ENCODE measurements at regions not wholly inside any gene's neighbourhood (a gene's known extent, or its start where the extent isn't known, plus 50 kb on each side); places are given as distances from the start of the nearest gene placed in this dataset.

DNA sequence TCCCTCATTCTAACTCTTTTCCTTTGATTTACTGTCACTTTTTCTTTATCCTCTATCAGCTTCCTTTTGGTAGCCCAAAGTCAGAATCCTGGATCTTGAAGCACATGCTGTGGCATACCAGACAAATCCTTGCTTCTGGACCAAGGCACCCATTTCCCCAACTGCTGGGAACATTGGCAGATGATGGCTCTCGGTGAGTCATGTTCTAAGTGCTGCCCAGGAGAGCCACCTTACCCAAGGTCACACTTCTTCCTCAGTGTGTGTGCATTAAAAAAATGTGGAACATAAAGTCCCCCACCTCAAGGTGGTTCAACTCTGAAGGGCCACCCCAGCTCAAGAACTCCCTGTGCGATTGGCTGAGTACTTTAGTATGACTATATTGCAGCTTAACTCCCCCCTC lies 141.4 kb upstream of the PUM3 start:
- no peak overlapping the region for H3K27ac ChIP-seq (ENCODE audit: low read depth in 2 of 2, low read length in 1 of 2)
- no peak overlapping the region for H2AFZ ChIP-seq (ENCODE audit: low read depth)
- CTCF ChIA-PET: no interaction called here
- no peak overlapping the region for H3K9ac ChIP-seq
- H3K4me1 ChIP-seq (ENCODE audit: control insufficient read depth in 1 of 2, insufficient read depth in 2 of 2, low read depth in 1 of 2, low read length in 1 of 2): no peaks in the 10 kb centered on the region
- DNase-seq: no peak
- no peaks in the 10 kb centered on the region for H3K36me3 ChIP-seq (replicated peaks in 1 of 2; ENCODE audit: control insufficient read depth in 1 of 2, insufficient read depth in 2 of 2, low read length in 1 of 2)
- no peaks in the 10 kb centered on the region for H4K20me1 ChIP-seq (ENCODE audit: insufficient read depth)
- H3K4me3 ChIP-seq (ENCODE audit: low read depth in 2 of 2, low read length in 1 of 2): no peak overlapping the region
- no peak overlapping the region for H3K4me2 ChIP-seq
- TF ChIP-seq RXRA (IDR thresholded peaks at IDR 0.05; ENCODE audit: borderline replicate concordance, low read depth) (no peak), PBX3 (IDR thresholded peaks at IDR 0.05) (no peak), TCF12 (IDR thresholded peaks at IDR 0.05) (no peak), SMC3 (IDR thresholded peaks at IDR 0.05; ENCODE audit: low read depth, low read length) (no peak), SIN3A (IDR thresholded peaks at IDR 0.05; ENCODE audit: borderline replicate concordance, low read depth, low read length) (no peak), EP300 (IDR thresholded peaks at IDR 0.05; ENCODE audit: borderline replicate concordance in 1 of 2, low read depth in 1 of 2, low read length in 1 of 2) (no peak), MEF2A (IDR thresholded peaks at IDR 0.05; ENCODE audit: borderline replicate concordance, low read depth) (no peak), POLR2AphosphoS5 (IDR thresholded peaks at IDR 0.05; ENCODE audit: low read depth, low read length) (no peak), REST (IDR thresholded peaks at IDR 0.05; ENCODE audit: low read depth, low read length) (no peak)
- TF ChIP-seq, protein P1, sequence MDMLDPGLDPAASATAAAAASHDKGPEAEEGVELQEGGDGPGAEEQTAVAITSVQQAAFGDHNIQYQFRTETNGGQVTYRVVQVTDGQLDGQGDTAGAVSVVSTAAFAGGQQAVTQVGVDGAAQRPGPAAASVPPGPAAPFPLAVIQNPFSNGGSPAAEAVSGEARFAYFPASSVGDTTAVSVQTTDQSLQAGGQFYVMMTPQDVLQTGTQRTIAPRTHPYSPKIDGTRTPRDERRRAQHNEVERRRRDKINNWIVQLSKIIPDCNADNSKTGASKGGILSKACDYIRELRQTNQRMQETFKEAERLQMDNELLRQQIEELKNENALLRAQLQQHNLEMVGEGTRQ (IDR thresholded peaks at IDR 0.05; ENCODE audit: borderline replicate concordance, low read depth, low read length): no peak
- TF ChIP-seq, protein P2, sequence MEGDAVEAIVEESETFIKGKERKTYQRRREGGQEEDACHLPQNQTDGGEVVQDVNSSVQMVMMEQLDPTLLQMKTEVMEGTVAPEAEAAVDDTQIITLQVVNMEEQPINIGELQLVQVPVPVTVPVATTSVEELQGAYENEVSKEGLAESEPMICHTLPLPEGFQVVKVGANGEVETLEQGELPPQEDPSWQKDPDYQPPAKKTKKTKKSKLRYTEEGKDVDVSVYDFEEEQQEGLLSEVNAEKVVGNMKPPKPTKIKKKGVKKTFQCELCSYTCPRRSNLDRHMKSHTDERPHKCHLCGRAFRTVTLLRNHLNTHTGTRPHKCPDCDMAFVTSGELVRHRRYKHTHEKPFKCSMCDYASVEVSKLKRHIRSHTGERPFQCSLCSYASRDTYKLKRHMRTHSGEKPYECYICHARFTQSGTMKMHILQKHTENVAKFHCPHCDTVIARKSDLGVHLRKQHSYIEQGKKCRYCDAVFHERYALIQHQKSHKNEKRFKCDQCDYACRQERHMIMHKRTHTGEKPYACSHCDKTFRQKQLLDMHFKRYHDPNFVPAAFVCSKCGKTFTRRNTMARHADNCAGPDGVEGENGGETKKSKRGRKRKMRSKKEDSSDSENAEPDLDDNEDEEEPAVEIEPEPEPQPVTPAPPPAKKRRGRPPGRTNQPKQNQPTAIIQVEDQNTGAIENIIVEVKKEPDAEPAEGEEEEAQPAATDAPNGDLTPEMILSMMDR (IDR thresholded peaks at IDR 0.05): no peak
- H3K27me3 ChIP-seq (ENCODE audit: insufficient read depth): no peaks in the 10 kb centered on the region
- WGBS (ENCODE audit: low lambda C conversion rate): 19% methylated on average over 2 of the region's 2 CpGs
- no peaks in the 10 kb centered on the region for H3K9me3 ChIP-seq
- H3F3A ChIP-seq (replicated peaks; ENCODE audit: insufficient read depth): no peaks in the 10 kb centered on the region
- H3K9me2 ChIP-seq: no peaks in the 10 kb centered on the region
- H3K79me2 ChIP-seq (ENCODE audit: insufficient read depth): no peaks in the 10 kb centered on the region
- POLR2A ChIA-PET: no interaction called here

Measured in SK-N-SH (cell line).